Thymus (tissue), 11 donors: ENCODE measurements at regions not wholly inside any gene's neighbourhood (a gene's known extent, or its start where the extent isn't known, plus 50 kb on each side); places are given as distances from the start of the nearest gene placed in this dataset.

ENCODE experiments used
- DNase-seq, 9 donors: peaks; one replicate each; pipeline ENCODE4 v3.0.0-alpha.2; 2013; ENCODE audit warnings: low spot score in 9 of 9, low read depth in 6 of 9, missing footprints in 1 of 9
- H3K27ac ChIP-seq, 2 donors: one replicate each; pipeline ENCODE4 v1.5.1; 2013; ENCODE audit warnings: control low read depth in 1 of 2, low read depth in 1 of 2, low read length in 1 of 2, mild to moderate bottlenecking in 1 of 2, moderate library complexity in 1 of 2
- H3K27me3 ChIP-seq, 2 donors: one replicate each; pipeline ENCODE4 v1.5.1; 2013; ENCODE audit warnings: low read length in 1 of 2; ENCODE audit not compliant: control insufficient read depth in 2 of 2, insufficient read depth in 1 of 2
- H3K36me3 ChIP-seq, 2 donors: one replicate each; pipeline ENCODE4 v1.5.1; 2013; ENCODE audit warnings: low read length in 1 of 2, mild to moderate bottlenecking in 1 of 2, moderate library complexity in 1 of 2; ENCODE audit not compliant: control insufficient read depth in 2 of 2, insufficient read depth in 2 of 2
- H3K4me1 ChIP-seq, 2 donors: one replicate each; pipeline ENCODE4 v1.5.1; 2013; ENCODE audit warnings: low read length in 2 of 2; ENCODE audit not compliant: control insufficient read depth in 2 of 2, insufficient read depth in 2 of 2
- H3K4me3 ChIP-seq, 2 donors: one replicate each; pipeline ENCODE4 v1.5.1; 2013; ENCODE audit warnings: low read length in 2 of 2, control low read depth in 1 of 2, mild to moderate bottlenecking in 1 of 2
- H3K9me3 ChIP-seq, 2 donors: one replicate each; pipeline ENCODE4 v1.5.1; 2013; ENCODE audit warnings: low read length in 1 of 2, mild to moderate bottlenecking in 1 of 2; ENCODE audit not compliant: control insufficient read depth in 2 of 2, insufficient read depth in 1 of 2
- WGBS: extraction: QIAGEN DNeasy Blood & Tissue Kit; methylation state at CpG from one replicate; pipeline ENCODE4 v1.1.7; 2013; 5-methylcytosine and 5-hydroxymethylcytosine counted together
- donor health status: healthy.

GRCh38 chr3:153448151-153448829, 286.3 kb downstream of the RAP2B start:
- Histone ChIP-seq H3K4me1 (no peaks in the 10 kb centered on the region), H3K9me3 (no peaks in the 10 kb centered on the region), H3K4me3 (no peak overlapping the region), H3K36me3 (no peaks in the 10 kb centered on the region), H3K27me3 (no peaks in the 10 kb centered on the region), H3K27ac (no peak overlapping the region)
- DNase-seq = no peak
- WGBS = 90% methylated on average over 5 of the region's 5 CpGs

- DNase-seq = no peak
- H3K36me3 ChIP-seq = no peaks in the 10 kb centered on the region
- WGBS = 98% methylated on average over 2 of the region's 2 CpGs
Observed at GRCh38 chr3:153456833-153457545, 295.0 kb downstream of the RAP2B start.

DNA sequence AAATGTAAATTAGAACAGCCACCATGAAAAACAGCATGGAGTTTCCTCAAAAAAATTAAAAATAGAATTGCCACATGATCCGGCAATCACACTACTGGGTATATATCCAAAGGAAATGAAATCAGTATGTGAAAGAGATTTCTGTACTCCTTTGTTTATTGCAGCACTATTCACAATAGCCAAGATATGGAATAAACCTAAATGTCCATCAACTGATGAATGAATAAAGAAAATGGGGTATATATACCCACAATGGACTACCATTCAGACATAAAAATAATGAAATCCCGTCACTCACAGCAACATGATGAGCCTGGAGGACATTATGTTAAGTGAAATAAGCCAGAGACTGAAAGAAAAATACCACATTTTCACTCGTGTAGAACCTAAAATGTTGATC, 296.9 kb downstream of the RAP2B start:
- Histone ChIP-seq H3K27ac (no peak overlapping the region), H3K4me1 (no peaks in the 10 kb centered on the region), H3K4me3 (no peak overlapping the region), H3K27me3 (no peaks in the 10 kb centered on the region), H3K9me3 (no peaks in the 10 kb centered on the region), H3K36me3 (no peaks in the 10 kb centered on the region)
- DNase-seq = no peak
- WGBS = 71% methylated on average over 3 of the region's 3 CpGs

More at GRCh38 chr3:153456833-153457545, 295.0 kb downstream of the RAP2B start:
- no peaks in the 10 kb centered on the region for H3K9me3 ChIP-seq
- no peaks in the 10 kb centered on the region for H3K27me3 ChIP-seq
- no peaks in the 10 kb centered on the region for H3K4me1 ChIP-seq
- no peak overlapping the region for H3K4me3 ChIP-seq
- no peak overlapping the region for H3K27ac ChIP-seq

DNA sequence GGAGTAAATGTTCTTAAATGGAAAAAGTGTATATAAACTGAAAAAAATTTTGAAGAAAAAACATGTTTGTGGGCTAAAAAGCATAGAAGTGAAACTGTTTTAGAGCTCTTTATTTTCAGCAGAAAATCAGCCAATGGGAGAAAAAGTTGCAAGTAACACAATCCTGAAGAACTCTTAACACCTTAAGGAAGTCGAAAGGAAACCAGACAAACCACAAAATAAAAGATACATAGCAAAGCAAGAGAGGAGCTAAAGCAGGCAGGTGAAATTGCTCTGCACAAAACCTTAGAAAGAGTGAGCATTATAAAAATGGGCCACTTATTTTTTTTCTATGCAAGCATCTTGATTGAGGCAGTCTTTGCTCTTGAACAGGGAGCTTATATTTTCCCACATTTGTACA, 300.5 kb downstream of the RAP2B start:
- no peaks in the 10 kb centered on the region for H3K36me3 ChIP-seq
- no peak overlapping the region for H3K4me3 ChIP-seq
- H3K27ac ChIP-seq = no peak overlapping the region
- H3K9me3 ChIP-seq = no peaks in the 10 kb centered on the region
- H3K27me3 ChIP-seq = no peaks in the 10 kb centered on the region
- H3K4me1 ChIP-seq = no peaks in the 10 kb centered on the region
- 6% methylated on average over 1 of the region's 1 CpG for WGBS
- peak; percentile 3 to 79 (median 40) for DNase-seq

GRCh38 chr3:153463895-153464294, 301.9 kb downstream of the RAP2B start:
- DNase-seq = no peak
- Histone ChIP-seq H3K4me1 (no peaks in the 10 kb centered on the region), H3K27me3 (no peaks in the 10 kb centered on the region), H3K4me3 (no peak overlapping the region), H3K27ac (no peak overlapping the region), H3K36me3 (no peaks in the 10 kb centered on the region), H3K9me3 (no peaks in the 10 kb centered on the region)
- WGBS = 84% methylated on average over 3 of the region's 3 CpGs

DNA sequence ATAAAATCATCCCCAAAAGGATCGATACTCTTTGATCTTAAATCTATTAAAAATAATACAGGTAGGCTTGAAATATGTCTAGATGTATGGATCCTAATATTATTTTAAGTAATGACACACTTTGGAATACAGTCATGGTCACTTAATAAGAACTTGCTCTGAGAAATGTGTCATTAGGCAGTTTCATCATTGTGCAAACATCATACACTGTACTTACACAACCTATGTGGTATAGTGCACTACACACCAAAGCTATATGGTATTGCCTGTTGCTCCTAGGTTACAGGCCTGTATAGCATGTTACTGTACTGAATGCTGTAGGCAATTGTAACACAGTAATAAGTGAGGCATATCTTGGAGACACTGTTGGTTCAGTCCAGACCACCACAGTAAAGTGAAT, 307.1 kb downstream of the RAP2B start:
- no peak overlapping the region for H3K27ac ChIP-seq
- H3K4me3 ChIP-seq = no peak overlapping the region
- H3K4me1 ChIP-seq = no peaks in the 10 kb centered on the region
- 97% methylated on average over 1 of the region's 1 CpG for WGBS
- H3K36me3 ChIP-seq = no peaks in the 10 kb centered on the region
- no peaks in the 10 kb centered on the region for H3K9me3 ChIP-seq
- no peaks in the 10 kb centered on the region for H3K27me3 ChIP-seq
- no peak for DNase-seq

DNA sequence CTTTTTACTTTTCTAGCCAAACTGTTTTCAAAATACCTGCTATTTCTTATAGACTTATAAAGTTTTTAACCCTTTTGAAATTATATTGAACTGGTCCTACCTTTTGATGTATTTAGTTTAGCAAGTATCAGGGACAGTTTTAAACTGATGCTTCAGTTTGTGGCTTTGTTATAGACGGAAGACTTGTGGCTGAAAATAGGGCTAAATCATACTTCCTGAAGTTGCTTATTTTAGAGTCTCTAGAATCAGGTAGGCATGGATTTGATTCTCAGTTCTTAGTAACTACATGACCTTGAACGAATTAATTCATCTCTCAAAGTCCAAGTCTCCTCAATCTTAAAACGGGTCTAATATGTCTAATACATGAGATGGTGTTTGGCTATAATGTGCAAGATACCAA, 322.8 kb downstream of the RAP2B start:
- no peaks in the 10 kb centered on the region for H3K27me3 ChIP-seq
- H3K9me3 ChIP-seq = no peaks in the 10 kb centered on the region
- peak in 1 of 9 donors; percentile 6 for DNase-seq
- no peak overlapping the region for H3K4me3 ChIP-seq
- 12% methylated on average over 3 of the region's 3 CpGs for WGBS
- H3K36me3 ChIP-seq = no peaks in the 10 kb centered on the region
- no peak overlapping the region for H3K27ac ChIP-seq
- no peaks in the 10 kb centered on the region for H3K4me1 ChIP-seq

DNA sequence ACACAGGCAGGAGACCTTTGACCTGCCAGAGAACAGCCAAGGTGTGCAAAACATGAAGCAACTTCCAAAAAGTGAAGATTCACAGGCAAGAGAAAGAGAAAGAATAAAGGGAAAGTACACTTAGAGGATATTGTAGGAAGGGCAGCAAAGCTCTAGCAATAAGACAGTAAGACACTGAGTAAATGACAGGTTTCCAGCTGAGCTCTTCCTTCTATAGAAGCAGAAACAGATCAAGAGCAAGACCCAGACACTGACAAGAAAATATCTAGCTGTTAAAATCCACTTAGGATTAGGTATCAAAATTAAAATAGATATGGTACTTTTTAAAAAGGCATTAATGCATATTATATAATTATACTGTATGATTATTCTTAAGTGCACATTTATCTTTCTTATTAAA, 333.4 kb downstream of the RAP2B start:
- Histone ChIP-seq H3K27ac (no peak overlapping the region), H3K27me3 (no peaks in the 10 kb centered on the region), H3K36me3 (no peaks in the 10 kb centered on the region), H3K9me3 (no peaks in the 10 kb centered on the region), H3K4me3 (no peak overlapping the region), H3K4me1 (no peaks in the 10 kb centered on the region)
- no peak for DNase-seq

DNA sequence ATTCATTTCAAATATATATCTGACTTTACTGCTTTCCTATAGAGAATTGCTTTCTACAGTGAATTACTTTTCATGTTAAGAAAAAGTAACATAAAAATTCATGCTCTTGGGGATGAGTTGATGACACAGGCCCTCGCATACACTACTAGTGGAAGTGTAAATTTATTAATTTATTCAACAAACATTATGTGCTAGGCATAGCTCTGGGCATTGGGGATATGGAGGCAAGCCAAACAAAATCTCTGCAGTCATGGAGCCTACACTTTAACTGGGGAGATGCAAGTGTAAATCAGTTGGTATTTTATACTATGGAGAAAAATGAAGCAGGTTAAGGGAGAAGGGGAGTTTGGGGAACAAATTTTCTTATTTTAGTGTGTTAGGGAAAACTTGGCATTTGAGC, 340.7 kb downstream of the RAP2B start:
- Histone ChIP-seq H3K9me3 (no peaks in the 10 kb centered on the region), H3K4me3 (no peak overlapping the region), H3K27ac (no peak overlapping the region), H3K4me1 (no peaks in the 10 kb centered on the region), H3K27me3 (no peaks in the 10 kb centered on the region), H3K36me3 (no peaks in the 10 kb centered on the region)
- WGBS = 98% methylated on average over 1 of the region's 1 CpG
- DNase-seq = no peak
